ENCODE measurements at regions not wholly inside any gene's neighbourhood (a gene's known extent, or its start where the extent isn't known, plus 50 kb on each side); places are given as distances from the start of the nearest gene placed in this dataset.

GRCh38 chr1:101526813-101527212 lies 290.0 kb downstream of the S1PR1 start:
- H4K20me1 ChIP-seq (ENCODE audit: insufficient read depth, low read length) = no peaks in the 10 kb centered on the region
- H3K4me2 ChIP-seq (ENCODE audit: low read length) = no peak overlapping the region
- TF ChIP-seq EZH2 (IDR thresholded peaks at IDR 0.05; ENCODE audit: borderline replicate concordance, low read length) (no peak), CTCF (IDR thresholded peaks at IDR 0.05; ENCODE audit: low read length) (no peak)
- no peaks in the 10 kb centered on the region for H3F3A ChIP-seq (ENCODE audit: insufficient read depth, low read length)
- H3K9me3 ChIP-seq (ENCODE audit: low read length) = no peaks in the 10 kb centered on the region
- no peaks in the 10 kb centered on the region for H3K79me2 ChIP-seq (ENCODE audit: insufficient read depth, low read length)
- H3K27ac ChIP-seq (ENCODE audit: low read depth, low read length, poor library complexity, severe bottlenecking) = no peak overlapping the region
- H3K9me2 ChIP-seq (ENCODE audit: low read depth, low read length) = no peaks in the 10 kb centered on the region
- no peaks in the 10 kb centered on the region for H3K27me3 ChIP-seq (ENCODE audit: insufficient read depth, low read length)
- H3K4me1 ChIP-seq (ENCODE audit: insufficient read depth, low read length, severe bottlenecking) = no peaks in the 10 kb centered on the region
- no peak overlapping the region for H3K4me3 ChIP-seq (ENCODE audit: low read depth, low read length, poor library complexity, severe bottlenecking)
- H3K36me3 ChIP-seq (ENCODE audit: insufficient read depth, low read length) = no peaks in the 10 kb centered on the region
- H3K9ac ChIP-seq (ENCODE audit: low read length) = no peak overlapping the region
- H2AFZ ChIP-seq (ENCODE audit: low read length) = no peak overlapping the region

- TF ChIP-seq EZH2 (IDR thresholded peaks at IDR 0.05; ENCODE audit: borderline replicate concordance, low read length) = no peak
- no peak for TF ChIP-seq CTCF (IDR thresholded peaks at IDR 0.05; ENCODE audit: low read length)
- H3K4me3 ChIP-seq (ENCODE audit: low read depth, low read length, poor library complexity, severe bottlenecking) = no peak overlapping the region
- H3K9ac ChIP-seq (ENCODE audit: low read length) = no peak overlapping the region
- no peaks in the 10 kb centered on the region for H3K9me3 ChIP-seq (ENCODE audit: low read length)
- no peak overlapping the region for H3K4me2 ChIP-seq (ENCODE audit: low read length)
- no peaks in the 10 kb centered on the region for H3F3A ChIP-seq (ENCODE audit: insufficient read depth, low read length)
- H3K27ac ChIP-seq (ENCODE audit: low read depth, low read length, poor library complexity, severe bottlenecking) = no peak overlapping the region
- no peak overlapping the region for H2AFZ ChIP-seq (ENCODE audit: low read length)
- no peaks in the 10 kb centered on the region for H3K36me3 ChIP-seq (ENCODE audit: insufficient read depth, low read length)
- no peaks in the 10 kb centered on the region for H3K9me2 ChIP-seq (ENCODE audit: low read depth, low read length)
- no peaks in the 10 kb centered on the region for H3K27me3 ChIP-seq (ENCODE audit: insufficient read depth, low read length)
- H4K20me1 ChIP-seq (ENCODE audit: insufficient read depth, low read length) = no peaks in the 10 kb centered on the region
- H3K4me1 ChIP-seq (ENCODE audit: insufficient read depth, low read length, severe bottlenecking) = no peaks in the 10 kb centered on the region
- H3K79me2 ChIP-seq (ENCODE audit: insufficient read depth, low read length) = no peaks in the 10 kb centered on the region
Observed at GRCh38 chr1:101532377-101532776, 295.6 kb downstream of the S1PR1 start.

GRCh38 chr1:101540161-101540560 lies 303.3 kb downstream of the S1PR1 start:
- no peaks in the 10 kb centered on the region for H3K27me3 ChIP-seq (ENCODE audit: insufficient read depth, low read length)
- H3K4me1 ChIP-seq (ENCODE audit: insufficient read depth, low read length, severe bottlenecking) = no peaks in the 10 kb centered on the region
- H3F3A ChIP-seq (ENCODE audit: insufficient read depth, low read length) = no peaks in the 10 kb centered on the region
- H4K20me1 ChIP-seq (ENCODE audit: insufficient read depth, low read length) = no peaks in the 10 kb centered on the region
- no peak overlapping the region for H3K4me3 ChIP-seq (ENCODE audit: low read depth, low read length, poor library complexity, severe bottlenecking)
- no peak overlapping the region for H2AFZ ChIP-seq (ENCODE audit: low read length)
- no peaks in the 10 kb centered on the region for H3K9me2 ChIP-seq (ENCODE audit: low read depth, low read length)
- H3K9me3 ChIP-seq (ENCODE audit: low read length) = no peaks in the 10 kb centered on the region
- H3K27ac ChIP-seq (ENCODE audit: low read depth, low read length, poor library complexity, severe bottlenecking) = no peak overlapping the region
- H3K79me2 ChIP-seq (ENCODE audit: insufficient read depth, low read length) = no peaks in the 10 kb centered on the region
- H3K36me3 ChIP-seq (ENCODE audit: insufficient read depth, low read length) = no peaks in the 10 kb centered on the region
- no peak for TF ChIP-seq CTCF (IDR thresholded peaks at IDR 0.05; ENCODE audit: low read length)
- TF ChIP-seq EZH2 (IDR thresholded peaks at IDR 0.05; ENCODE audit: borderline replicate concordance, low read length) = no peak
- no peak overlapping the region for H3K9ac ChIP-seq (ENCODE audit: low read length)
- H3K4me2 ChIP-seq (ENCODE audit: low read length) = no peak overlapping the region
